Adrenal gland (tissue), 5 donors: ENCODE measurements at regions not wholly inside any gene's neighbourhood (a gene's known extent, or its start where the extent isn't known, plus 50 kb on each side); places are given as distances from the start of the nearest gene placed in this dataset.

ENCODE experiments used
- POLR2A ChIP-seq, 2 donors: fragments of 450-650 bp; IDR thresholded peaks; one replicate each; pipeline ENCODE4 v1.6.1; 2017; ENCODE audit warnings: antibody characterized with exemption in 2 of 2, mild to moderate bottlenecking in 2 of 2, moderate library complexity in 1 of 2
- TF ChIP-seq, protein P1 (sequence below), 6 experiments: fragments of 450-650 bp in 4 of 6; fragments of 200-600 bp in 2 of 6; sonication (generic) in 1 of 6; IDR thresholded peaks; 1 replicate in 5 of 6; 2 replicates in 1 of 6; pipeline versions ENCODE4 v1.5.1 to v1.8.0; 2016 to 2021; ENCODE audit warnings: antibody characterized with exemption in 6 of 6, mild to moderate bottlenecking in 2 of 6, moderate library complexity in 1 of 6
- donor health status: DM: no; HTN: no; CAD: no.

DNA sequence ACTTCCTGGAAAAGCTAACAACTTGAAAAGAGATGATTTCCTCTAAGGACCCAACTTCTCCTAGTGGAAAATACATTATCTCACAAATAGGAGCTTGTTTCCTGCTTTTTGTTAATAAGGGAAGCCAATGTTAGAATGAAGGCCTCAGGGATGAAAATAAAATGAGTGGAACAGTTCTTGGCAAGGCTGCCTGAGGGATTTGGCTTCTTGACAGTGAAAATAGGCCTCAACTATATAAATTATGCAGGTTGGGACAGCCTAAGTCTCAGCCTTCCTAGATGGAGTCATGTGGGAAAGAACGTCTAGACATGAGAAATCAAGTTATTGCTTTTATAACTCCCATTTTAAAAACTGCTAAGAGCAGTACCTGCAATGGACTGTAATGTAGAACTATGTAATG is 92.8 kb upstream of the FIBIN start:
- no peak for TF ChIP-seq POLR2A (IDR thresholded peaks at IDR 0.05)
- TF ChIP-seq, protein P1, sequence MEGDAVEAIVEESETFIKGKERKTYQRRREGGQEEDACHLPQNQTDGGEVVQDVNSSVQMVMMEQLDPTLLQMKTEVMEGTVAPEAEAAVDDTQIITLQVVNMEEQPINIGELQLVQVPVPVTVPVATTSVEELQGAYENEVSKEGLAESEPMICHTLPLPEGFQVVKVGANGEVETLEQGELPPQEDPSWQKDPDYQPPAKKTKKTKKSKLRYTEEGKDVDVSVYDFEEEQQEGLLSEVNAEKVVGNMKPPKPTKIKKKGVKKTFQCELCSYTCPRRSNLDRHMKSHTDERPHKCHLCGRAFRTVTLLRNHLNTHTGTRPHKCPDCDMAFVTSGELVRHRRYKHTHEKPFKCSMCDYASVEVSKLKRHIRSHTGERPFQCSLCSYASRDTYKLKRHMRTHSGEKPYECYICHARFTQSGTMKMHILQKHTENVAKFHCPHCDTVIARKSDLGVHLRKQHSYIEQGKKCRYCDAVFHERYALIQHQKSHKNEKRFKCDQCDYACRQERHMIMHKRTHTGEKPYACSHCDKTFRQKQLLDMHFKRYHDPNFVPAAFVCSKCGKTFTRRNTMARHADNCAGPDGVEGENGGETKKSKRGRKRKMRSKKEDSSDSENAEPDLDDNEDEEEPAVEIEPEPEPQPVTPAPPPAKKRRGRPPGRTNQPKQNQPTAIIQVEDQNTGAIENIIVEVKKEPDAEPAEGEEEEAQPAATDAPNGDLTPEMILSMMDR (IDR thresholded peaks at IDR 0.05), result no peak
